Right forelimb (tissue), 1 donor: ENCODE measurements at regions not wholly inside any gene's neighbourhood (a gene's known extent, or its start where the extent isn't known, plus 50 kb on each side); places are given as distances from the start of the nearest gene placed in this dataset.

Source experiments
- DNase-seq: peaks from one replicate; pipeline ENCODE4 v3.0.0-alpha.2; 2018

GRCh38 chr9:2913026-2913425 is 69.1 kb upstream of the PUM3 start:
- DNase-seq = no peak

GRCh38 chr9:2907411-2907810 is 63.5 kb upstream of the PUM3 start:
- DNase-seq = no peak

- no peak for DNase-seq
These were observed 60.5 kb upstream of the PUM3 start for GRCh38 chr9:2904242-2904930.
